ENCODE measurements at regions not wholly inside any gene's neighbourhood (a gene's known extent, or its start where the extent isn't known, plus 50 kb on each side); places are given as distances from the start of the nearest gene placed in this dataset.
"Not testable (repeated sequence)": the region's sequence is repeated elsewhere in the genome, so short reads cannot be mapped to it uniquely, and the experiment has no call there.

GRCh38 chr7:96770758-96771157, 61.1 kb upstream of the SEM1 start:
- no peak for ATAC-seq
- no peak for DNase-seq (ENCODE audit: low spot score)

- ATAC-seq (no peak), DNase-seq (ENCODE audit: low spot score) (no peak)
Measured at GRCh38 chr7:96772139-96772694, 62.6 kb upstream of the SEM1 start.

DNA sequence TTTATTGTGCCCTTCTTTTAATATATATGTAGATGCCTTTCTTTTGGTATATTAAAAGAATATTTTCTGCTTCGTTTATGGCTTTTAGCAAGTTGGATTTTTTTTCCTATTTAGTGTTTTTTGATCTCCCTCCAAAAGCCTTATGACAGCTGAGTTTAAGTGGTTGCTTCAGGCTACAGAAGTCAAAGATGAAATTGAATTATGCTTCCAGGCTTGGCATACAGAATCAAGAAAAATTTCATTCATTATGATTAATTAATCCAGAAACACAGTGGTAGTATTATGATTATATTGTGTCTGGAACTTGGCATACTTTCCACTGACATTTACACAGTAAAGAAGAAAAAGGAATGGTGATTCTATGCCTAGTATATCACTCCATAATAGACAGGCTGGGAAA, 63.8 kb upstream of the SEM1 start:
- ATAC-seq = no peak

DNA sequence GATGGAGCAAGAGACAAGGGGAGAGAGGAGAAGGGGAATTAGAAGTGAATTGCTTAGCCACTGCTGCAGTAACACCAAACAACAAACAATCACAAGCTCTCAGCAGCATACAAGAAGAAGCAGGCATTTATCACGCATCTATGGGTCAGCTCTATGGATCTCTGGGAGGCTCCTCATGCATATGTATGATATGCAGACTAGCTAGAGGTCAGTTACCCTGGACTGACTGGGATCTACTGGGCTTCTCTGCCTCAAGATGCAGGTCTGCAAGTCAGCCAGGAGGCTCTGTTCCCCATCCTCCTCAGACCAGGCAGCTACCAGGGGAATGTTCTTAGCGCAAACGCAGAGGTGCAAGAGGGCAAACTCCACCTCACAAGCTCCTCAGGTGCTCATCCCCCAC, 64.7 kb upstream of the SEM1 start:
- ATAC-seq = no peak
- no peak for DNase-seq (ENCODE audit: low spot score)

More for the DNA sequence above, 63.8 kb upstream of the SEM1 start:
- DNase-seq (ENCODE audit: low spot score) = no peak

- DNase-seq (ENCODE audit: low spot score) = no peak
- no peak for ATAC-seq
Measured at GRCh38 chr7:96775046-96775445, 65.4 kb upstream of the SEM1 start.

- no peak for DNase-seq (ENCODE audit: low spot score)
- peak; percentile 62 for ATAC-seq
Measured at GRCh38 chr7:96778263-96778662, 68.6 kb upstream of the SEM1 start.

GRCh38 chr7:96781919-96782318, 72.3 kb upstream of the SEM1 start:
- ATAC-seq = no peak

DNA sequence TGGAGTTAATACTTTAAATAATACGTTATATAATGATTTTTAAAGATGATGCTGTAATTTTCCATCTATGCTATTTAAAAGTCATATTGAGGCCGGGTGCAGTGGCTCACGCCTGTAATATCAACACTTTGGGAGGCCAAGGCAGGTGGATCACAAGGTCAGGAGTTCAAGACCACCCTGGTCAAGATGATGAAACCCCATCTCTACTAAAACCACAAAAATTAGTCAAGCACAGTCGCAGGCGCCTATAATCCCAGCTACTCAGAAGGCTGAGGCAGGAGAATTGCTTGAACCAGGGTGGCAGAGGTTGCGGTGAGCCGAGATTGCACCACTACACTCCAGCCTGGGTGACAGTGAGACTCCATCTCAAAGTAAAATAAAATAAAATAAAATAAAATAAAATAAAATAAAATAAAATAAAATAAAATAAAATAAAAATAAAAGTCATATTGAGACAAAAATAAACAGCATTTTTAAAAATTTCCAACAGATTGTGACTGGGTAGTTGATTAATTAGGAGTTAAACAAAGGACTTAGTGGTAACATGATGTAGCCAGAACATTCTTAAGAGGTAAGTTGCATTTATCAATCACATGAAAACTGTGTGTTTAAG, 73.1 kb upstream of the SEM1 start:
- not testable (repeated sequence) for DNase-seq (ENCODE audit: low spot score); ATAC-seq

More at GRCh38 chr7:96781919-96782318, 72.3 kb upstream of the SEM1 start:
- DNase-seq (ENCODE audit: low spot score) = no peak

- DNase-seq (ENCODE audit: low spot score) (no peak), ATAC-seq (no peak)
Measured at GRCh38 chr7:96784597-96784996, 75.0 kb upstream of the SEM1 start.

DNA sequence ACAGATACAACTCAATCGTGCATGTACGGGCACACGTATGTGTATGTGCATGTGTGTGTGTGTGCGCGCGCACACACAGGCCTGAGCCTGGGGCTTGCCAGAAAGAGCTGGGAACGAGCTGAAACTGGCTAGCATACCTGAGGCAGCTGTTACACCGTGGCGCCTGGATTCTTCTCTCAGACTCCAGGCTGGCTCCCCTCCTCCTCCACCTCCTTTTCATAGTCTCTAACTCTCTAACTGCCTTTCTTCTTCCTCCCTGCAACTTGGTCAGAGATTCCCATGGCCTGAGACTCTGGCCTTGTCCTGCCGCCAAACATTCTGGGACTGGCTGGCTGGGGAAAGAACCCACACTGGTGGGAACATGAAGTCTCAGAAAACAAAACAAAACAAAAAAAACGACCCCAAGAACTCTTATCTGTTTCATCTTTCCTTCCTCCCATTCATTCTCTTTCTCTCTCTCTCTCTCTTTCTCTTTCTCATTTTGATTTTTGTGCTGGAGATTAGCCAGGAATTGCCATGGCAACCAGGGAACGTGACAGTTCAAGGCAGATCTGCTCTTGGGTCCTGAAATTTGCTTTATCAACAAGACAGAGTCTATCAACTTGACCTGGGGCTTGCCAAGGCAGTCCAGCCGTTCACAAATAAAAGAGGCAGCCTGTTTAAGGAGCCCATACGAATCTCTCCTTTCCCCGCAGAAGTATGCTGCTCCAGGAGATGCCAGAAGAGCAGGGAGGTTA, 76.8 kb upstream of the SEM1 start:
- DNase-seq (ENCODE audit: low spot score) = no peak
- no peak for ATAC-seq

GRCh38 chr7:96786998-96787395, 77.4 kb upstream of the SEM1 start:
- no peak for DNase-seq (ENCODE audit: low spot score)
- ATAC-seq = no peak

DNA sequence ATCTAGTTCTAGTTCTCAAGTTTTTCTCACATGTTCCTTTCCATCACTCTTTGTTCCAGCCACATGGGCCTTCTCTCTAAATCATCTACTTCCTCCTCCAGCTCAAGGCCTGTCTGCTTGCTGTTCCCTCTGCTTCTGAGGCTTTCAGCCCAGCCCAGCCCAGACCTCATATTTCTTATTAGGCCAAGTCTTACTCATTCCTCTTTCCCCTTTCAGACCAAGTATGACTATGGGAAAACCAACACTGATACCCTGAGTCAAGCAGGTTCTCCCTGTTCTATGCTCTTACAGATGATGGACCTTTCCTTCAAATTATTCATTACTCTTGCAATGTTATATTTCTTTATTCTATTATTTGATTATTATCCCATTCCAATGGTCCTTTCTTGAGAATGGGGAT, 80.3 kb upstream of the SEM1 start:
- no peak for ATAC-seq
- DNase-seq (ENCODE audit: low spot score) = no peak

DNA sequence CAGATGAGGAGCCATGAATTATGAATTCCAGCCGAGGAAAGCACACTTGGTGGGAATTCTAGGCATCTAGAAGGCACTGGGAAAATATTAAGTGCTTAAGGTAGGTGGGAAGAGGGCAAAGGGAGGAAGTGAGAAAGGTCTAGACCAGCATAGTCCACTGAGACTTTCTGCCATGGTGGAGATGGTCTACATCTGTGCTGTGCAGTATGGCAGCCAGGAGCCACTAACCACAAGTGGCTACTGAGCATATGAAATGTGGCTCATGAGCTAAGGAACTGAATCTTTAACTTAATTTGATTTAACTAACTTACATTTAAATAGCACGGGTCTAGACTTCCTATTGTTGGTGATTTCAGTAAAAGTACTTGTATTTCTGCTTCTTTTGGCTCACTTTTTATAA, 82.5 kb upstream of the SEM1 start:
- DNase-seq (ENCODE audit: low spot score) = no peak

DNA sequence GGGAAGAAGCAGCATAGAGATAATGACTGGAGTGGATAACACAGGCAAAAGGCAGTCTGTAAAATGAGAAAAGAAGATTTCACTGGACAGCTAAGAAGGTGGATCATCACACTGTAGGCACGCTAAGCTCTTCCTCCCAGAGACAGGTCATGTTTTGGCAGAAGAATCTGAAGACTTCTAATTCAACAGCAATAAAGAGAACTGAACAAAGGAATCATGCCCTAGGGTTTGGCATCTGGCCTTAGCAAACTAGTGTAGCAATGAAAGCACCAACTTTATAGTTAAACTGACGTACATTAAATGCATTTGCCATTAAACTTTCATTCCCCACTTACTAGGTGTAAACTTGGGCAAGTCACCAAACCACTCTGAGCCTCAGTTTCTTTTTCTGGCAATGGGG, 84.4 kb upstream of the SEM1 start:
- no peak for DNase-seq (ENCODE audit: low spot score)
- no peak for ATAC-seq

More for the DNA sequence above, 82.5 kb upstream of the SEM1 start:
- no peak for ATAC-seq

GRCh38 chr7:96800122-96800521, 90.5 kb upstream of the SEM1 start:
- DNase-seq (ENCODE audit: low spot score) (no peak), ATAC-seq (peak; percentile 77)

DNA sequence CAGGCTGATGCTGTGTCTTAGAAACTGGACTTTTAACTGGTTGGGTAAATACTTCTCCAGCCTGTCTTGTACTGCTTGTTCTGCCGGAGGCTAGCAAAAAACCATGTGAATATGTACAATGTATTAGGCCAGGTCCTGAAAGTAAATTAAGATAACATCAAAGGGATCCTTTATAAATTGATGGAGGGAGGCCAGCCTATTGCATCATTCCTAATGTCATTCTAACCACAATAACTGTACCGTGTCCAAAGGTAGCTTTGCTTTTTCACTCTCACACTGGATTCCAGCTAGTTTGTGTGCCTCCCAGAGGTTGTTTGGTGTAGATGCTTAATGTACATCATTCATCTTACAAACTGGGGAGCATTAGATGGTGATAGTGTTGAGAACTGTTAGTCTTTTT, 91.2 kb upstream of the SEM1 start:
- ATAC-seq (peak; percentile 96), DNase-seq (ENCODE audit: low spot score) (no peak)

- ATAC-seq = no peak
- no peak for DNase-seq (ENCODE audit: low spot score)
Measured at GRCh38 chr7:96819111-96819700, 109.6 kb upstream of the SEM1 start.

- ATAC-seq; DNase-seq (ENCODE audit: low spot score): not testable (repeated sequence)
Measured at GRCh38 chr7:96821131-96821530, 111.5 kb upstream of the SEM1 start.

DNA sequence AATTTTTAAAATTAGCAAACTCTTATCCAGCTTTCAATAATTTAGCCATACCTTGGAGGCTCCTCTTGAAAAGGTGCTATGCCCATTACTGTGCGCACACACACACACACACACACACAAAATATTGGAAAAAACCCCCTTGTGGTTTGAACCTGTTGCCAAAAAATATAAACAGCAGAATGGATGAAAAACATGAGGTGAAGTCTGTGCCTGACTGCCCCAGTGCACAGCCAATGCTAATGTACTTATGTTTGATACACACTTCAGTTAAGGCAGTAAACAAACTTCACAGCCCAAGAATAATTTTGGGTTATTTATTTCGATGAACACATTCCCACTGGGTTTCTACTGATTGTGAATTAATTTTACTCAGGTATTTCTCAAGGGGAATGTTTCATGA, 113.2 kb upstream of the SEM1 start:
- no peak for ATAC-seq
- DNase-seq (ENCODE audit: low spot score) = no peak

GRCh38 chr7:96823274-96823673, 113.6 kb upstream of the SEM1 start:
- ATAC-seq = no peak
- no peak for DNase-seq (ENCODE audit: low spot score)

DNA sequence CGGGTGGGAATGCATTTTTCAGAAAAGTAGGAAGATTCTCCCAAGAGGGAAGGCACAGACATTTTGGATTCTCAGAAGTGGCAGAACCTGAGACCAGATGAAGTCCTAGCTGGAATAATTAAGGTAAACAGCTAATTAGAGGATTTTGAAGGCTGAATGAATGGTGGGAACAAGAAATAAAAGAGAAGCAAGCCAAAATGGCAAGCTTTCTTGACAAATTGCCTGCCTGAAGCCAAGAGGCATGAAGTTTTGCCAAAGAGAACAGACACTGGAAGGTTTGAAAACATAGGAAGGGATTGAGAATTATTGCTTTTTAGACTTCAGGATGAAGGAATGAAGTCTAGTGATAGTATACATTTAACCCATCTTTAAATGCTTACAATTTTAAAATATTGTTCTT, 115.0 kb upstream of the SEM1 start:
- no peak for ATAC-seq
- no peak for DNase-seq (ENCODE audit: low spot score)

GRCh38 chr7:96825285-96825684, 115.6 kb upstream of the SEM1 start:
- no peak for DNase-seq (ENCODE audit: low spot score)
- no peak for ATAC-seq
